ENCODE measurements at regions not wholly inside any gene's neighbourhood (a gene's known extent, or its start where the extent isn't known, plus 50 kb on each side); places are given as distances from the start of the nearest gene placed in this dataset.
"Not testable (repeated sequence)": the region's sequence is repeated elsewhere in the genome, so short reads cannot be mapped to it uniquely, and the experiment has no call there.

DNA sequence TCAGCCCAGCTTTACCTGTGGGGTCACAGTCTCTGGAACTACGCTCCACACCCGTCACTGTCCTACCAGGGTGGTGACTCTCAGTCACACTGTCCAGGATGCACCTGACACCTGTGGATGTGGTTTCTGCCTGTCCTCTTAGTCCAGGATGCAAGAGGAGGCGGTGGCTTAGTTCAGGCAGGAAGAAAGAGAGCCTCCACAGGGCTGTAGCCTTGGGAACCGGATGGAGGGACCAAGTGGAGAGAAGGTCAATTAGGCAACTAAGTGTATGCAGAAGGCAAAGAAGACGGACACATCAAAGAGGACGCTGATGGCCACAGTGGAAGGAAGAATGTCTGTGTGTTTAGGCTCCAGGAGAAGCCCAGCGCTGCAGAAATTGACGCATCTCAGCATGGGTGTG, 153.9 kb upstream of the IRF2BP2 start:
- ChIA-PET CTCF (no interaction called here), POLR2A (no interaction called here)
- TF ChIP-seq, protein P1, sequence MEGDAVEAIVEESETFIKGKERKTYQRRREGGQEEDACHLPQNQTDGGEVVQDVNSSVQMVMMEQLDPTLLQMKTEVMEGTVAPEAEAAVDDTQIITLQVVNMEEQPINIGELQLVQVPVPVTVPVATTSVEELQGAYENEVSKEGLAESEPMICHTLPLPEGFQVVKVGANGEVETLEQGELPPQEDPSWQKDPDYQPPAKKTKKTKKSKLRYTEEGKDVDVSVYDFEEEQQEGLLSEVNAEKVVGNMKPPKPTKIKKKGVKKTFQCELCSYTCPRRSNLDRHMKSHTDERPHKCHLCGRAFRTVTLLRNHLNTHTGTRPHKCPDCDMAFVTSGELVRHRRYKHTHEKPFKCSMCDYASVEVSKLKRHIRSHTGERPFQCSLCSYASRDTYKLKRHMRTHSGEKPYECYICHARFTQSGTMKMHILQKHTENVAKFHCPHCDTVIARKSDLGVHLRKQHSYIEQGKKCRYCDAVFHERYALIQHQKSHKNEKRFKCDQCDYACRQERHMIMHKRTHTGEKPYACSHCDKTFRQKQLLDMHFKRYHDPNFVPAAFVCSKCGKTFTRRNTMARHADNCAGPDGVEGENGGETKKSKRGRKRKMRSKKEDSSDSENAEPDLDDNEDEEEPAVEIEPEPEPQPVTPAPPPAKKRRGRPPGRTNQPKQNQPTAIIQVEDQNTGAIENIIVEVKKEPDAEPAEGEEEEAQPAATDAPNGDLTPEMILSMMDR (IDR thresholded peaks at IDR 0.05; ENCODE audit: low read depth, low read length) = no peak
- Histone ChIP-seq H3K4me3 (ENCODE audit: low read depth, low read length) (no peak overlapping the region), H3K27ac (ENCODE audit: low read depth, low read length) (no peak overlapping the region), H3K9me3 (ENCODE audit: control insufficient read depth, insufficient read depth, low read length) (no peaks in the 10 kb centered on the region), H3K27me3 (ENCODE audit: control insufficient read depth, insufficient read depth, low read length) (no peaks in the 10 kb centered on the region)
- DNase-seq (ENCODE audit: low read depth, low spot score) = no peak

DNA sequence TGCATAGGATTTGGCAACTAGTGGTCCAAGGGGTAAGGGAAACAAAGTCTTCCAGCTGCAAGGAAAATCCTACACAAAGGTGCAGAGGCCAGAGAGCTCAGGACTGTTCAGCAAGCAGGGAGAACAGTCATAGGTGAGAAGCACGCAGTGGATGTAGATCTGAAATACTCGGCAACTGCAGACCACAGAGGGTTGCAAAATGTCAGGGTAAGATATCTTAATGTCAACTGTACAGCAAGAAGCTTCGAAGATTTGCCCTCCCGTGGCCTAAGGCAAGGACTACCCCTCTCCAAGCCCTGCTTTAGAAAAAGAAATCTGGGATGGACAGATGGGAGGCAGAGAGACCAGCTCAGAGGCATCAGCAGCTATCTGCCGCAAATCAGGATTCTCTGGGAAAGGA, 153.4 kb upstream of the IRF2BP2 start:
- TF ChIP-seq, protein P1 (IDR thresholded peaks at IDR 0.05; ENCODE audit: low read depth, low read length) = no peak
- DNase-seq (ENCODE audit: low read depth, low spot score) = no peak
- POLR2A ChIA-PET = no interaction called here
- Histone ChIP-seq H3K9me3 (ENCODE audit: control insufficient read depth, insufficient read depth, low read length) (no peaks in the 10 kb centered on the region), H3K27me3 (ENCODE audit: control insufficient read depth, insufficient read depth, low read length) (no peaks in the 10 kb centered on the region), H3K27ac (ENCODE audit: low read depth, low read length) (no peak overlapping the region), H3K4me3 (ENCODE audit: low read depth, low read length) (no peak overlapping the region)
- CTCF ChIA-PET = no interaction called here

DNA sequence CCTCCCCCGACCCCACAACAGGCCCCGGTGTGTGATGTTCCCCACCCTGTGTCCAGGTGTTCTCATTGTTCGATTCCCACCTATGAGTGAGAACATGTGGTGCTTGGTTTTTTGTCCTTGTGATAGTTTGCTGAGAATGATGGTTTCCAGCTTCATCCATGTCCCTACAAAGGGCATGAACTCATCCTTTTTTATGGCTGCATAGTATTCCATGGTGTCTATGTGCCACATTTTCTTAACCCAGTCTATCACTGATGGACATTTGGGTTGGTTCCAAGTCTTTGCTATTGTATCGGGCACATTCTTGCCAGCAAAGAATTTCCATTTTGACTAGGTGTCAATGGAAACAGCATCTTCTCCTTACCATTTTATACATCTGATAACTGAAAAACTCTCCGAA, 152.1 kb upstream of the IRF2BP2 start:
- DNase-seq (ENCODE audit: low read depth, low spot score); H3K4me3 ChIP-seq (ENCODE audit: low read depth, low read length); CTCF ChIA-PET; POLR2A ChIA-PET; H3K27ac ChIP-seq (ENCODE audit: low read depth, low read length); H3K27me3 ChIP-seq (ENCODE audit: control insufficient read depth, insufficient read depth, low read length); H3K9me3 ChIP-seq (ENCODE audit: control insufficient read depth, insufficient read depth, low read length): not testable (repeated sequence)

DNA sequence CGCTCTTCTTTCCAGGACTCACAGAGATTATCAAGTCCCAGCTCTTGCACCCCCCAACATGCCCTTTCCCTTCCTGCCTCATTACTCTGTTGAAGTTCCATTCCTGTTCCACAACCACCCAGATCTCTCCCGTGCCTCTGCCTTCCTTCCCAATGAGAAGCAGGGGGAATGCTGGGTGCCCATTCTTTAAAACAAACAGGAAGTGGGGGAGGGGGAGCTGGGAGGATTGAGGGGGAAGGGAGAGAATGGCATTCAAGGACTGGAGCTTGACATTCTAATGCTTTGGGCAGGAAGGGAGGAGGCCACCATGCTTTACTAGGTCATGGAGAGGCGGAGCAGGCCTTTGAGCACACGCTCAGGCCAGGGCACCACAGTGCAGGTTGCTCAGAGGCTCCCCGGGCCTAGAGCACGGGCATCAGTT, 150.3 kb upstream of the IRF2BP2 start:
- Histone ChIP-seq H3K27me3 (ENCODE audit: control insufficient read depth, insufficient read depth, low read length) (no peaks in the 10 kb centered on the region), H3K9me3 (ENCODE audit: control insufficient read depth, insufficient read depth, low read length) (no peaks in the 10 kb centered on the region), H3K4me3 (ENCODE audit: low read depth, low read length) (no peak overlapping the region), H3K27ac (ENCODE audit: low read depth, low read length) (no peak overlapping the region)
- CTCF ChIA-PET = no interaction called here
- DNase-seq (ENCODE audit: low read depth, low spot score) = no peak
- POLR2A ChIA-PET = interaction anchor here (0.9 kb wide), 1 partner anchor 43 kb away, joined by 3 read pairs; no protein-coding TSS in a partner anchor
- TF ChIP-seq, protein P1 (IDR thresholded peaks at IDR 0.05; ENCODE audit: low read depth, low read length) = no peak

DNA sequence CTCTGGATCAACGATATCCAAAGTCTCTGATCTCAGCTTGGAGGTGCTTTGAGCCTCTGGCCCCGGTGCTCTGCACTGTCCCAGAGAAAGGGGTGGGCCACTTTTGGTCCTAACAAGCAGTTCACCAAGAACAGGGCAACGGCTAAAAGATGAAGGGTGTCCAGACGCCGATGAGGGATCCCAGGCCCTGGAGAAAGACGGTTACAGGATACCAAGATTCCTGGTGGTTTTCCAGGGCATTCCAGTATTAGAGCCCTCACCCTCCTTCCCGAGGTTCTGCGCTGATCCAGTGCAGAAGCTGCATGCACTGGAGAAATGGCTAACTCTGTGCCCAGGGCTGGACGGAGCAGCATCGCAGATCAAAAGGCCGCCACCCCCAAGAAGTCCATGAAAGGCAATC, 149.9 kb upstream of the IRF2BP2 start:
- CTCF ChIA-PET = interaction anchor here (0.6 kb wide), 1 partner anchor 215 kb away, joined by 3 read pairs; no protein-coding TSS in a partner anchor
- no peak overlapping the region for H3K4me3 ChIP-seq (ENCODE audit: low read depth, low read length)
- H3K27me3 ChIP-seq (ENCODE audit: control insufficient read depth, insufficient read depth, low read length) = no peaks in the 10 kb centered on the region
- no peak for DNase-seq (ENCODE audit: low read depth, low spot score)
- no peak overlapping the region for H3K27ac ChIP-seq (ENCODE audit: low read depth, low read length)
- TF ChIP-seq, protein P1 (IDR thresholded peaks at IDR 0.05; ENCODE audit: low read depth, low read length) = no peak
- H3K9me3 ChIP-seq (ENCODE audit: control insufficient read depth, insufficient read depth, low read length) = no peaks in the 10 kb centered on the region
- POLR2A ChIA-PET = interaction anchor here (0.9 kb wide), 1 partner anchor 43 kb away, joined by 3 read pairs; no protein-coding TSS in a partner anchor

DNA sequence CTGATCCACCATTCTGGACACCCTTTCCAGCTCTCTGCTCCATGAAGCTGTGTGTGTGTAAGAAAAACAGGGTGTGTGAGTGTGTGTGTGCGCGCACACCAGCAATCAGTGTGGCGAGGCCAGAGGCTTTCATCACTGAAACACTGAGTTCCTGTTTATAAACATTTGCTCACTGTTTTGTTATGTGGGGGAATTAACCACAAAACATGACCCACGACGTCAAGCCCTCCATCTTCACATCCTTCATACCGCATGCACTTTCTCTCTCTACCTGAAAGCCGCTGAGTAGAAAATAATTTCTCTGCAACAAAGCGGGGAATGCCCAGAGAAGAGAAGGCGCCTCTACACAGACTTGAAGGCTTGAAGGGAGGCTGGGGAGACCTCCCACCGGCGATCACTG, 148.9 kb upstream of the IRF2BP2 start:
- ChIA-PET POLR2A (interaction anchor here (0.6 kb wide), 1 partner anchor 15 kb away, joined by 3 read pairs; no protein-coding TSS in a partner anchor), CTCF (interaction anchor here (0.6 kb wide), 1 partner anchor 153 kb away, joined by 8 read pairs; no protein-coding TSS in a partner anchor)
- Histone ChIP-seq H3K27ac (ENCODE audit: low read depth, low read length) (no peak overlapping the region), H3K4me3 (ENCODE audit: low read depth, low read length) (no peak overlapping the region), H3K9me3 (ENCODE audit: control insufficient read depth, insufficient read depth, low read length) (no peaks in the 10 kb centered on the region), H3K27me3 (ENCODE audit: control insufficient read depth, insufficient read depth, low read length) (no peaks in the 10 kb centered on the region)
- TF ChIP-seq, protein P1 (IDR thresholded peaks at IDR 0.05; ENCODE audit: low read depth, low read length) = no peak
- no peak for DNase-seq (ENCODE audit: low read depth, low spot score)

All from AG04450 (cell line).